NB4 (cell line): ENCODE measurements at regions not wholly inside any gene's neighbourhood (a gene's known extent, or its start where the extent isn't known, plus 50 kb on each side); places are given as distances from the start of the nearest gene placed in this dataset.

Experiments used
- MYC ChIP-seq: IDR thresholded peaks from 2 replicates; pipeline ENCODE4 v1.6.1; 2011; ENCODE audit warnings: low read depth, low read length
- POLR2A ChIP-seq: IDR thresholded peaks from 2 replicates; pipeline ENCODE4 v1.6.1; 2011; ENCODE audit warnings: mild to moderate bottlenecking; ENCODE audit not compliant: insufficient read length; ENCODE audit errors: extremely low read depth
- TF ChIP-seq, protein P1 (sequence below): IDR thresholded peaks from one replicate; pipeline ENCODE4 v1.5.1; 2012; ENCODE audit warnings: low read depth, low read length

DNA sequence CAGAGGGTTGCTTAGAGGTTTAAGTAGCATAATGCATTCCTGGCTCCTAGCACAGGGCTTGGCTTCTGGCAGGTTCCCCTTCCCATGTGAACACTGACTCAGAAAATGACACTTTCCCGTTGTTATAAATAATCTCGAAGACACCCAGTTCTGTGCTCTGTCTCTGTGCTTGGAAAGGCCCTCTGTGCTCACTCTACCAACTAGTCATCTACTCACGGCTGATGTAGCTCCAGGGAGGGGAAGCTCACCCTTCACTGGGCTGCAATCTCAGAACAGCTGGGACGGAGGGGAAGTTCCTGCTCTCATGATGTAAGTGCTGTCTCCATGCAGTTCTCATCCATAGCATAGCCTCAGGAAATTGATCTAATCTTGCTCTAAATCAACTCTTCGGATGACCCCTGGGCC, 230.5 kb upstream of the ASIC2 start:
- TF ChIP-seq, protein P1, sequence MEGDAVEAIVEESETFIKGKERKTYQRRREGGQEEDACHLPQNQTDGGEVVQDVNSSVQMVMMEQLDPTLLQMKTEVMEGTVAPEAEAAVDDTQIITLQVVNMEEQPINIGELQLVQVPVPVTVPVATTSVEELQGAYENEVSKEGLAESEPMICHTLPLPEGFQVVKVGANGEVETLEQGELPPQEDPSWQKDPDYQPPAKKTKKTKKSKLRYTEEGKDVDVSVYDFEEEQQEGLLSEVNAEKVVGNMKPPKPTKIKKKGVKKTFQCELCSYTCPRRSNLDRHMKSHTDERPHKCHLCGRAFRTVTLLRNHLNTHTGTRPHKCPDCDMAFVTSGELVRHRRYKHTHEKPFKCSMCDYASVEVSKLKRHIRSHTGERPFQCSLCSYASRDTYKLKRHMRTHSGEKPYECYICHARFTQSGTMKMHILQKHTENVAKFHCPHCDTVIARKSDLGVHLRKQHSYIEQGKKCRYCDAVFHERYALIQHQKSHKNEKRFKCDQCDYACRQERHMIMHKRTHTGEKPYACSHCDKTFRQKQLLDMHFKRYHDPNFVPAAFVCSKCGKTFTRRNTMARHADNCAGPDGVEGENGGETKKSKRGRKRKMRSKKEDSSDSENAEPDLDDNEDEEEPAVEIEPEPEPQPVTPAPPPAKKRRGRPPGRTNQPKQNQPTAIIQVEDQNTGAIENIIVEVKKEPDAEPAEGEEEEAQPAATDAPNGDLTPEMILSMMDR: no peak
- no peak for TF ChIP-seq MYC
- no peak for TF ChIP-seq POLR2A
